Ishikawa (cell line): ENCODE measurements at regions not wholly inside any gene's neighbourhood (a gene's known extent, or its start where the extent isn't known, plus 50 kb on each side); places are given as distances from the start of the nearest gene placed in this dataset.
A peak's percentile ranks its signal among the peaks of the same experiment; 100 is the strongest.

Experiments used
- CEBPB ChIP-seq: IDR thresholded peaks from 2 replicates; pipeline ENCODE4 v1.6.1; 2012
- CREB1 ChIP-seq: IDR thresholded peaks from 2 replicates; pipeline ENCODE4 v1.6.1; 2012; ENCODE audit warnings: low read depth
- EGR1 ChIP-seq: IDR thresholded peaks from 2 replicates; pipeline ENCODE4 v1.6.1; 2012
- EP300 ChIP-seq: IDR thresholded peaks from 2 replicates; pipeline ENCODE4 v1.6.1; 2012; ENCODE audit warnings: borderline replicate concordance
- FOXM1 ChIP-seq: IDR thresholded peaks from 2 replicates; pipeline ENCODE4 v1.6.1; 2012; ENCODE audit warnings: low read depth, borderline replicate concordance
- MAX ChIP-seq: IDR thresholded peaks from 2 replicates; pipeline ENCODE4 v1.6.1; 2012
- NFIC ChIP-seq: IDR thresholded peaks from 2 replicates; pipeline ENCODE4 v1.6.1; 2012
- RAD21 ChIP-seq: IDR thresholded peaks from 2 replicates; pipeline ENCODE4 v1.6.1; 2012; ENCODE audit warnings: low read depth
- REST ChIP-seq: IDR thresholded peaks from 2 replicates; pipeline ENCODE4 v1.6.1; 2012; ENCODE audit warnings: low read depth, mild to moderate bottlenecking
- TAF1 ChIP-seq: IDR thresholded peaks from 2 replicates; pipeline ENCODE4 v1.6.1; 2012; ENCODE audit warnings: low read depth, mild to moderate bottlenecking
- TCF12 ChIP-seq: IDR thresholded peaks from 2 replicates; pipeline ENCODE4 v1.6.1; 2012; ENCODE audit warnings: low read depth
- TEAD4 ChIP-seq: IDR thresholded peaks from 2 replicates; pipeline ENCODE4 v1.6.1; 2012
- USF1 ChIP-seq: IDR thresholded peaks from 2 replicates; pipeline ENCODE4 v1.6.1; 2012
- YY1 ChIP-seq: IDR thresholded peaks from 2 replicates; pipeline ENCODE4 v1.6.1; 2012; ENCODE audit warnings: low read depth
- ZBTB7A ChIP-seq: IDR thresholded peaks from 2 replicates; pipeline ENCODE4 v1.6.1; 2012; ENCODE audit warnings: low read depth

- TF ChIP-seq REST (no peak), RAD21 (peak; percentile 53), YY1 (no peak), USF1 (no peak)
Observed at GRCh38 chr18:44098551-44099098, 582.1 kb upstream of the SETBP1 start.

GRCh38 chr18:44107187-44107586, 573.5 kb upstream of the SETBP1 start:
- TF ChIP-seq RAD21 (no peak), MAX (no peak), TAF1 (no peak), CEBPB (no peak), ZBTB7A (no peak), YY1 (no peak), FOXM1 (no peak), TEAD4 (no peak), NFIC (no peak), USF1 (no peak), EP300 (no peak), CREB1 (no peak), EGR1 (no peak), TCF12 (no peak), REST (no peak)

GRCh38 chr18:44111337-44111736, 569.4 kb upstream of the SETBP1 start:
- no peak for TF ChIP-seq MAX
- no peak for TF ChIP-seq NFIC
- TF ChIP-seq RAD21: no peak
- no peak for TF ChIP-seq USF1
- TF ChIP-seq CREB1: no peak
- TF ChIP-seq TAF1: no peak
- TF ChIP-seq TEAD4: no peak
- TF ChIP-seq YY1: no peak
- no peak for TF ChIP-seq CEBPB
- no peak for TF ChIP-seq EGR1
- TF ChIP-seq ZBTB7A: no peak
- TF ChIP-seq REST: no peak

GRCh38 chr18:44117821-44118220, 562.9 kb upstream of the SETBP1 start:
- no peak for TF ChIP-seq USF1
- TF ChIP-seq NFIC: no peak
- TF ChIP-seq YY1: no peak
